Trophoblast cell (in vitro differentiated cells and primary cell): ENCODE measurements at regions not wholly inside any gene's neighbourhood (a gene's known extent, or its start where the extent isn't known, plus 50 kb on each side); places are given as distances from the start of the nearest gene placed in this dataset.
"Not testable (repeated sequence)": the region's sequence is repeated elsewhere in the genome, so short reads cannot be mapped to it uniquely, and the experiment has no call there.

Experiments used
- DNase-seq, 2 donors: peaks; one replicate each; pipeline ENCODE4 v3.0.0-alpha.2; 2016
- H2AFZ ChIP-seq: 2 replicates; pipeline ENCODE4 v1.6.1; 2013; ENCODE audit warnings: low read length, moderate library complexity, mild to moderate bottlenecking; ENCODE audit not compliant: insufficient read depth, poor library complexity
- H2AK5ac ChIP-seq: 2 replicates; pipeline ENCODE4 v1.6.1; 2013; ENCODE audit warnings: mild to moderate bottlenecking, low read length
- H2BK120ac ChIP-seq: 2 replicates; pipeline ENCODE4 v1.6.1; 2013; ENCODE audit warnings: low read length, mild to moderate bottlenecking, moderate library complexity; ENCODE audit not compliant: insufficient read depth, poor library complexity
- H2BK12ac ChIP-seq: 2 replicates; pipeline ENCODE4 v1.6.1; 2013; ENCODE audit warnings: mild to moderate bottlenecking, low read length, moderate library complexity
- H2BK5ac ChIP-seq: 2 replicates; pipeline ENCODE4 v1.6.1; 2013; ENCODE audit warnings: low read length, low read depth, moderate library complexity, mild to moderate bottlenecking; ENCODE audit not compliant: poor library complexity
- H3K14ac ChIP-seq: 2 replicates; pipeline ENCODE4 v1.6.1; 2013; ENCODE audit warnings: mild to moderate bottlenecking, low read length
- H3K18ac ChIP-seq: 2 replicates; pipeline ENCODE4 v1.6.1; 2013; ENCODE audit warnings: mild to moderate bottlenecking, low read length
- H3K23ac ChIP-seq: 2 replicates; pipeline ENCODE4 v1.6.1; 2013; ENCODE audit warnings: low read length
- H3K27ac ChIP-seq: 2 replicates; pipeline ENCODE4 v1.5.1; 2013; ENCODE audit warnings: low read depth, mild to moderate bottlenecking, inconsistent platforms, low read length, moderate library complexity
- H3K27me3 ChIP-seq: 2 replicates; pipeline ENCODE4 v1.6.1; 2013; ENCODE audit warnings: inconsistent platforms, mild to moderate bottlenecking, low read length, moderate library complexity; ENCODE audit not compliant: insufficient read depth
- H3K36me3 ChIP-seq, 2 experiments: 1 replicate in 1 of 2; 2 replicates in 1 of 2; pipeline ENCODE4 v1.6.1; 2013; ENCODE audit warnings: low read length in 2 of 2, mild to moderate bottlenecking in 2 of 2, moderate library complexity in 1 of 2; ENCODE audit not compliant: insufficient read depth in 2 of 2, control insufficient read depth in 1 of 2
- H3K4ac ChIP-seq: 2 replicates; pipeline ENCODE4 v1.6.1; 2013; ENCODE audit warnings: low read depth, mild to moderate bottlenecking, low read length, moderate library complexity
- H3K4me1 ChIP-seq, 2 experiments: 1 replicate in 1 of 2; 2 replicates in 1 of 2; pipeline ENCODE4 v1.6.1; 2013; ENCODE audit warnings: low read length in 2 of 2, mild to moderate bottlenecking in 2 of 2, moderate library complexity in 1 of 2; ENCODE audit not compliant: insufficient read depth in 2 of 2, control insufficient read depth in 1 of 2
- H3K4me2 ChIP-seq: 2 replicates; pipeline ENCODE4 v1.6.1; 2013; ENCODE audit warnings: inconsistent platforms, mild to moderate bottlenecking, low read length, moderate library complexity
- H3K4me3 ChIP-seq: 2 replicates; pipeline ENCODE4 v1.5.1; 2013; ENCODE audit warnings: mild to moderate bottlenecking, low read depth, low read length, inconsistent platforms
- H3K79me1 ChIP-seq: one replicate; pipeline ENCODE4 v1.6.1; 2013; ENCODE audit warnings: low read length
- H3K79me2 ChIP-seq: 2 replicates; pipeline ENCODE4 v1.6.1; 2013; ENCODE audit warnings: low read length, mild to moderate bottlenecking; ENCODE audit not compliant: control insufficient read depth, insufficient read depth, poor library complexity
- H3K9ac ChIP-seq: 2 replicates; pipeline ENCODE4 v1.6.1; 2013; ENCODE audit warnings: mild to moderate bottlenecking, low read length
- H3K9me3 ChIP-seq: 2 replicates; pipeline ENCODE4 v1.6.1; 2013; ENCODE audit warnings: low read depth, mild to moderate bottlenecking, control low read depth, inconsistent platforms, low read length; ENCODE audit not compliant: insufficient read depth
- H4K12ac ChIP-seq: 2 replicates; pipeline ENCODE4 v1.6.1; 2013; ENCODE audit warnings: low read depth, mild to moderate bottlenecking, low read length, moderate library complexity
- H4K8ac ChIP-seq: 2 replicates; pipeline ENCODE4 v1.6.1; 2013; ENCODE audit warnings: low read depth, mild to moderate bottlenecking, low read length, moderate library complexity
- H4K91ac ChIP-seq: one replicate; pipeline ENCODE4 v1.6.1; 2013; ENCODE audit warnings: low read depth, mild to moderate bottlenecking, low read length, moderate library complexity
- WGBS: extraction: QIAGEN DNeasy Blood & Tissue Kit; methylation state at CpG from one replicate; pipeline ENCODE4 v1.1.7; 2013; ENCODE audit warnings: missing lambda C conversion rate; ENCODE audit not compliant: insufficient read length, insufficient coverage; ENCODE audit errors: extremely low coverage; 5-methylcytosine and 5-hydroxymethylcytosine counted together

DNA sequence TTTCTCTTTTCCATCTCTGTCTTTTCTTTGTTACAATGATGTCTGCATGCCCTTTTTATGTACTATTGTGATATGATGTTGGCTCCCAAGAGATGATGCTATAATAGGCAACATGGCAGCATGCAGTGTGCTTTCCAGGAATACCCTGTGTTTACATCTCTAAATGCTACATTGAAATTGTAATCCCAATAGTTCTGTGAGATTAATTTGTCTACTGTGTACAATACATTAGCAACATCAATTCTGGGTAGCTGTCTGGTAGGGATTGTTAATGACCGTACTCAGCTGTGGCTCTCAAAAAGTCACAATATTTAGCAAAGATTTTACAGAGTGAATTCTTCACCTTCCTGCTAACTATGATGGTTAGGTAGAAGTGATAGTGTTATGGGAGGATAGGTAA is 225.6 kb upstream of the MMS22L start:
- no peak overlapping the region for H4K91ac ChIP-seq
- H3K18ac ChIP-seq: no peak overlapping the region
- no peak overlapping the region for H2AFZ ChIP-seq
- no peak overlapping the region for H2BK5ac ChIP-seq
- no peaks in the 10 kb centered on the region for H3K27me3 ChIP-seq
- no CpG with 5 or more reads among the region's 1 CpG for WGBS
- H3K4me2 ChIP-seq: no peak overlapping the region
- no peak overlapping the region for H3K4me3 ChIP-seq
- no peak overlapping the region for H3K4ac ChIP-seq
- no peaks in the 10 kb centered on the region for H3K9me3 ChIP-seq
- no peak overlapping the region for H3K27ac ChIP-seq
- no peak overlapping the region for H3K9ac ChIP-seq
- no peak overlapping the region for H2BK12ac ChIP-seq
- H3K23ac ChIP-seq: no peak overlapping the region
- H2BK120ac ChIP-seq: no peak overlapping the region
- H3K79me1 ChIP-seq: no peaks in the 10 kb centered on the region
- no peak overlapping the region for H3K14ac ChIP-seq
- H4K8ac ChIP-seq: no peak overlapping the region
- no peaks in the 10 kb centered on the region for H3K79me2 ChIP-seq
- H2AK5ac ChIP-seq: no peak overlapping the region
- no peak for DNase-seq
- H3K4me1 ChIP-seq: no peaks in the 10 kb centered on the region
- H3K36me3 ChIP-seq: no peaks in the 10 kb centered on the region
- no peak overlapping the region for H4K12ac ChIP-seq

DNA sequence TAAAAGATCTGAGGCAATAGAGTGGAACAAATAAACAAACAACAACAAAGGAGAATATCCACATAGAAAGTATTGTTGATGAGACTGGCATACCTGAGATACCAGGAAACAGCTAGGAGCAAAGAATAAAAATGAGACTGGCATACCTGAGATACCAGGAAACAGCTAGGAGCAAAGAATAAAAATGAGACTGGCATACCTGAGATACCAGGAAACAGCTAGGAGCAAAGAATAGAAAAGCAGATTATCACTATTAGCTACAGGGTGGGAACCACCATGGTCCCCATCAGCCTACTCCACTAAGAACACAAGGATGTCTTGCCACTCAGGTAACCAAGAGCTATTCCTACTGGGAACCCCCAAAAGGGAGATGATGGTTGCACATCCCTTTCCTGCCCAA is 230.2 kb upstream of the MMS22L start:
- not testable (repeated sequence) for H3K79me2 ChIP-seq, DNase-seq, H3K18ac ChIP-seq, H3K4me3 ChIP-seq, H3K9ac ChIP-seq, H3K36me3 ChIP-seq, H2BK120ac ChIP-seq, H3K27me3 ChIP-seq, H2AK5ac ChIP-seq, H2BK5ac ChIP-seq, H4K91ac ChIP-seq, H4K8ac ChIP-seq, H3K23ac ChIP-seq, H3K79me1 ChIP-seq, H3K9me3 ChIP-seq, H3K14ac ChIP-seq, H3K4me2 ChIP-seq, H3K27ac ChIP-seq, H2AFZ ChIP-seq, H4K12ac ChIP-seq, H3K4me1 ChIP-seq, H3K4ac ChIP-seq, H2BK12ac ChIP-seq

DNA sequence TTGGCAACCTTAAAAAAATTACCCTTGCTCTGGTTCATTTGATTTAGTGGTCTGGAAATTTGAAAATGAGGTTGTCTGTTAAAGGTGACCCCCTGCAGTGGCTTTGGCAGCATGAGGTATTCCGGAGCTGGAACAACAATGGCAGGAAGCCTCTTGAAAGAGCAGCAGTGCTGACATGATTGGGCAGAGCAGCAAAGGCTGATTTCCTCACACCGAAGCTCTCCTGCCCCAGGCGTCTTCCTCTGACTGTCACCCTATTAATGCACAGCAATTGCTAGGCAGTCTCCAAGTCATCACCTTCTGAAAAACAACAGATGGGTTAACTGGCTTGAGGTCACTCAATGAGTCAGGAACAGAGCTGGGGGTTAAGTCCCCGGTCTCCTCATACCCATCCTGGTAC is 241.8 kb upstream of the MMS22L start:
- Histone ChIP-seq H3K79me1 (no peaks in the 10 kb centered on the region), H3K18ac (no peak overlapping the region)
- no CpG with 5 or more reads among the region's 4 CpGs for WGBS

DNA sequence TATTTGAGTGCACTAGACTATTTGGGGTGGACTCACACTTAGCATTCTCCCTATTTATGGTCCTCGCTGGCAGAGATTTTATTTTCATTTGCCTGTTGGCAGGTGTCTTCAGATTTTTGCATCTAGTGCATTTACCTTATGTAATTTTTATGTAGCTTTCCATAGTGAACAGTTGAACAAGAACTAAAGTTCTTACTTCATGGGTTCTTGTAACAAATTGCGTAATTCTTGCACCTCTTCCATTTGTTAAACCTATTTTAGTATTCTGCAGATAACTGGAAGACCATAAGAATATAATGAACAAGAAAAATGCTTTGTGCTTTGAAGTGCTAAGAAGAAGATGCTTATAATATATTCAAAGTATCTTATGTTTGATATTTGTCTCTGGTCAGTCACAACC is 252.8 kb upstream of the MMS22L start:
- H4K8ac ChIP-seq: no peak overlapping the region
- no peak overlapping the region for H3K4ac ChIP-seq
- H3K27ac ChIP-seq: no peak overlapping the region
- no peak overlapping the region for H3K4me3 ChIP-seq
- no peak overlapping the region for H3K4me2 ChIP-seq
- H4K12ac ChIP-seq: no peak overlapping the region
- no peak overlapping the region for H2BK5ac ChIP-seq
- H2AK5ac ChIP-seq: no peak overlapping the region
- H3K4me1 ChIP-seq: no peaks in the 10 kb centered on the region
- no peak overlapping the region for H2BK12ac ChIP-seq
- no peak overlapping the region for H3K18ac ChIP-seq
- no peak overlapping the region for H3K23ac ChIP-seq
- no peaks in the 10 kb centered on the region for H3K79me1 ChIP-seq
- H2AFZ ChIP-seq: no peak overlapping the region
- H3K9me3 ChIP-seq: no peaks in the 10 kb centered on the region
- no peak overlapping the region for H3K9ac ChIP-seq
- no peak overlapping the region for H4K91ac ChIP-seq
- no peaks in the 10 kb centered on the region for H3K27me3 ChIP-seq
- no peak overlapping the region for H3K14ac ChIP-seq
- WGBS: no CpG with 5 or more reads among the region's 2 CpGs
- no peaks in the 10 kb centered on the region for H3K36me3 ChIP-seq
- H3K79me2 ChIP-seq: no peaks in the 10 kb centered on the region
- H2BK120ac ChIP-seq: no peak overlapping the region
- no peak for DNase-seq

More for the DNA sequence above, 241.8 kb upstream of the MMS22L start:
- Histone ChIP-seq H3K27me3 (no peaks in the 10 kb centered on the region), H2AFZ (no peak overlapping the region), H3K27ac (no peak overlapping the region), H2BK5ac (no peak overlapping the region), H3K4me1 (no peaks in the 10 kb centered on the region), H3K4ac (no peak overlapping the region), H3K9ac (no peak overlapping the region), H4K8ac (no peak overlapping the region), H3K36me3 (no peaks in the 10 kb centered on the region), H3K79me2 (no peaks in the 10 kb centered on the region), H3K14ac (no peak overlapping the region), H2AK5ac (no peak overlapping the region), H4K91ac (no peak overlapping the region), H3K9me3 (no peaks in the 10 kb centered on the region), H3K4me2 (no peak overlapping the region), H2BK120ac (no peak overlapping the region), H3K4me3 (no peak overlapping the region), H2BK12ac (no peak overlapping the region), H3K23ac (no peak overlapping the region), H4K12ac (no peak overlapping the region)
- no peak for DNase-seq

- no CpG with 5 or more reads among the region's 1 CpG for WGBS
- Histone ChIP-seq H3K4ac (no peak overlapping the region), H3K27ac (no peak overlapping the region), H3K36me3 (no peaks in the 10 kb centered on the region), H2AFZ (no peak overlapping the region), H3K4me2 (no peak overlapping the region), H3K9ac (no peak overlapping the region), H2BK5ac (no peak overlapping the region), H3K4me3 (no peak overlapping the region), H4K91ac (no peak overlapping the region), H3K79me1 (no peaks in the 10 kb centered on the region), H4K8ac (no peak overlapping the region), H3K79me2 (no peaks in the 10 kb centered on the region), H2AK5ac (no peak overlapping the region), H2BK12ac (no peak overlapping the region), H3K4me1 (no peaks in the 10 kb centered on the region), H3K23ac (no peak overlapping the region), H3K27me3 (no peaks in the 10 kb centered on the region), H3K18ac (no peak overlapping the region), H2BK120ac (no peak overlapping the region), H3K9me3 (no peaks in the 10 kb centered on the region), H4K12ac (no peak overlapping the region), H3K14ac (no peak overlapping the region)
- DNase-seq: no peak
Measured at GRCh38 chr6:97548354-97548753, 265.3 kb upstream of the MMS22L start.
